ENCODE measurements at regions not wholly inside any gene's neighbourhood (a gene's known extent, or its start where the extent isn't known, plus 50 kb on each side); places are given as distances from the start of the nearest gene placed in this dataset.

GRCh38 chr2:36087344-36087743 is 268.2 kb upstream of the CRIM1 start:
- Histone ChIP-seq H3K9ac (ENCODE audit: low read depth, low read length, poor library complexity, severe bottlenecking) (no peak overlapping the region), H3K9me2 (replicated peaks; ENCODE audit: low read depth, low read length) (no peaks in the 10 kb centered on the region), H3K4me2 (ENCODE audit: low read depth, low read length, poor library complexity, severe bottlenecking) (no peak overlapping the region), H3F3A (ENCODE audit: low read depth) (no peaks in the 10 kb centered on the region), H4K20me1 (ENCODE audit: insufficient read depth, low read length, poor library complexity, severe bottlenecking) (no peaks in the 10 kb centered on the region), H3K79me2 (ENCODE audit: insufficient read depth, low read length) (no peaks in the 10 kb centered on the region), H3K9me3 (ENCODE audit: insufficient read depth, low read depth, low read length) (no peaks in the 10 kb centered on the region), H3K27me3 (ENCODE audit: insufficient read depth, low read length, poor library complexity, severe bottlenecking) (no peaks in the 10 kb centered on the region), H3K36me3 (ENCODE audit: insufficient read depth, low read length) (no peaks in the 10 kb centered on the region), H3K4me3 (ENCODE audit: low read length, poor library complexity, severe bottlenecking) (no peak overlapping the region), H3K4me1 (ENCODE audit: insufficient read depth, low read length, poor library complexity, severe bottlenecking) (no peaks in the 10 kb centered on the region), H2AFZ (ENCODE audit: low read length) (no peak overlapping the region)
- no peak for TF ChIP-seq CTCF (conservative IDR thresholded peaks at IDR 0.05; ENCODE audit: low read length)
- TF ChIP-seq EZH2phosphoT487 (IDR thresholded peaks at IDR 0.05; ENCODE audit: borderline replicate concordance) = no peak

GRCh38 chr2:36079793-36080192 is 275.8 kb upstream of the CRIM1 start:
- Histone ChIP-seq H3K9me3 (ENCODE audit: insufficient read depth, low read depth, low read length) (no peaks in the 10 kb centered on the region), H4K20me1 (ENCODE audit: insufficient read depth, low read length, poor library complexity, severe bottlenecking) (no peaks in the 10 kb centered on the region)

GRCh38 chr2:36074008-36074407 is 281.6 kb upstream of the CRIM1 start:
- Histone ChIP-seq H2AFZ (ENCODE audit: low read length) (no peak overlapping the region), H4K20me1 (ENCODE audit: insufficient read depth, low read length, poor library complexity, severe bottlenecking) (no peaks in the 10 kb centered on the region), H3F3A (ENCODE audit: low read depth) (no peaks in the 10 kb centered on the region), H3K4me3 (ENCODE audit: low read length, poor library complexity, severe bottlenecking) (no peak overlapping the region), H3K4me2 (ENCODE audit: low read depth, low read length, poor library complexity, severe bottlenecking) (no peak overlapping the region), H3K9me3 (ENCODE audit: insufficient read depth, low read depth, low read length) (no peaks in the 10 kb centered on the region), H3K9ac (ENCODE audit: low read depth, low read length, poor library complexity, severe bottlenecking) (no peak overlapping the region), H3K9me2 (replicated peaks; ENCODE audit: low read depth, low read length) (no peaks in the 10 kb centered on the region), H3K79me2 (ENCODE audit: insufficient read depth, low read length) (no peaks in the 10 kb centered on the region), H3K4me1 (ENCODE audit: insufficient read depth, low read length, poor library complexity, severe bottlenecking) (no peaks in the 10 kb centered on the region), H3K27me3 (ENCODE audit: insufficient read depth, low read length, poor library complexity, severe bottlenecking) (no peaks in the 10 kb centered on the region), H3K36me3 (ENCODE audit: insufficient read depth, low read length) (no peaks in the 10 kb centered on the region)
- TF ChIP-seq EZH2phosphoT487 (IDR thresholded peaks at IDR 0.05; ENCODE audit: borderline replicate concordance) (no peak), CTCF (conservative IDR thresholded peaks at IDR 0.05; ENCODE audit: low read length) (no peak)

More at GRCh38 chr2:36079793-36080192, 275.8 kb upstream of the CRIM1 start:
- no peaks in the 10 kb centered on the region for H3F3A ChIP-seq (ENCODE audit: low read depth)
- TF ChIP-seq CTCF (conservative IDR thresholded peaks at IDR 0.05; ENCODE audit: low read length) (no peak), EZH2phosphoT487 (IDR thresholded peaks at IDR 0.05; ENCODE audit: borderline replicate concordance) (no peak)
- H3K27me3 ChIP-seq (ENCODE audit: insufficient read depth, low read length, poor library complexity, severe bottlenecking) = no peaks in the 10 kb centered on the region
- H3K4me3 ChIP-seq (ENCODE audit: low read length, poor library complexity, severe bottlenecking) = no peak overlapping the region
- H3K4me1 ChIP-seq (ENCODE audit: insufficient read depth, low read length, poor library complexity, severe bottlenecking) = no peaks in the 10 kb centered on the region
- no peak overlapping the region for H3K9ac ChIP-seq (ENCODE audit: low read depth, low read length, poor library complexity, severe bottlenecking)
- H3K9me2 ChIP-seq (replicated peaks; ENCODE audit: low read depth, low read length) = no peaks in the 10 kb centered on the region
- no peaks in the 10 kb centered on the region for H3K36me3 ChIP-seq (ENCODE audit: insufficient read depth, low read length)
- H2AFZ ChIP-seq (ENCODE audit: low read length) = no peak overlapping the region
- no peak overlapping the region for H3K4me2 ChIP-seq (ENCODE audit: low read depth, low read length, poor library complexity, severe bottlenecking)
- H3K79me2 ChIP-seq (ENCODE audit: insufficient read depth, low read length) = no peaks in the 10 kb centered on the region
